ENCODE measurements at regions not wholly inside any gene's neighbourhood (a gene's known extent, or its start where the extent isn't known, plus 50 kb on each side); places are given as distances from the start of the nearest gene placed in this dataset.

- DNase-seq: no peak
Measured at GRCh38 chr1:87194856-87195255, 133.8 kb upstream of the LMO4 start.

- DNase-seq: no peak
Measured at GRCh38 chr1:87196110-87196827, 132.4 kb upstream of the LMO4 start.

DNA sequence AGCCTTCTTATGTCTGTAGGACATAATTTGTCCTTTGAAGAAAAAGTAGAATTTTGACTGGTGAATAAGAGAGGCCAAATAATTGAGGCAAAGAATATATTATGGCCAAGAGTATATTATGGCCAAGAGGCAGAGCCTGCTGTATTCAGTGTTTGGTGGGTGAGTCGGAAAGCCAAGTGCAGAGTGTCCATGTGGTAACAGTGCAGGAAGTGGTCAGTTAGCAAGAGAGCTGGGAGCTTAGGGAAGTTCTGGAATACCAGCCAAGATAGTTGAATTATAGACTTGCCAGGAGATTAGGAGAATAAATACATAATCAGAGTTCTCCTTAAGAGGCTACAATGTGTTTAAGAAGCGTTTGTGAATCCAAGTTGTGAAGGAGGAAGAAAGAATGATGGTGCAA, 131.5 kb upstream of the LMO4 start:
- DNase-seq: no peak

GRCh38 chr1:87197641-87198040, 131.0 kb upstream of the LMO4 start:
- no peak for DNase-seq

GRCh38 chr1:87200875-87201638, 127.6 kb upstream of the LMO4 start:
- no peak for DNase-seq

GRCh38 chr1:87201768-87202167, 126.9 kb upstream of the LMO4 start:
- DNase-seq: no peak

- DNase-seq: no peak
Measured at GRCh38 chr1:87202451-87202850, 126.2 kb upstream of the LMO4 start.

GRCh38 chr1:87202922-87203655, 125.6 kb upstream of the LMO4 start:
- no peak for DNase-seq

DNA sequence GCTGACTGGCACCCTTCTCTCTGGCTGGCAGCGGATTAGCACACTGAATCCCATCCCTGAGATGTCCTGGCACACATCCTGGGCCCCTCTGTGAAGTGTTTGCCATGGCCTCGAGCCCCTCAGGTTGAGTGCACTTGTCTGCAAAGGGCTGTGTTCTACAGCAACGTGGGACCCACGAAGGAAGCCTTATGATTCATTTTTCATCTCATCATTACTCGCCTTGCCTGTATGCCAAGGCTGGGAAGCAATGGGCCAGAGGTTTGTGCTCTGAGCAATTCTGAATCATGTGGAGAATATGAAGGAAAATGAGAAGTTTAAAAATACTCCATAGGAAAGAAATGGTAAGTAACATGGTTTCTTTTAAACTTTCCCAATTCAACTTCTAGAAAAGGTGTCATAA, 124.8 kb upstream of the LMO4 start:
- no peak for DNase-seq

GRCh38 chr1:87204441-87204840, 124.2 kb upstream of the LMO4 start:
- DNase-seq: no peak

DNA sequence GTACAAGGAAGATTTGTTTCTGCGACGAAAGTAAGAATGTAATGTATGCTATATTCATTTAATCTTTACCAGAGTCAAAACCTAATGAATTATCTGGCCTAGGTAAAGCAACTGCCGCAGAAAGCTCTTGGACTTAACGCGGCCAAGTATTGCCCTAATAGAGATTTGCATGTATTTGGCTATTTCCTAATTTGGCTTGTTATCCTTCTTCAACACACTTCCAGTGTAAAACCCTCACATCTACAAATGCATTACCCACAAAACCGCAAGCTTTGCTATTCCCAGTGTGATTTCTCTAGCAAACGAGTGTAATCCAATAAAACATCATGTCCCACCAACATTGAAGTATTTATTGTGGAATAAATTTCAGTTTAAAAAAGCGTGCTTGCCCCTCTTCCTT, 123.8 kb upstream of the LMO4 start:
- DNase-seq: no peak

GRCh38 chr1:87206044-87206831, 122.4 kb upstream of the LMO4 start:
- no peak for DNase-seq

GRCh38 chr1:87208080-87208479, 120.6 kb upstream of the LMO4 start:
- DNase-seq: no peak

DNA sequence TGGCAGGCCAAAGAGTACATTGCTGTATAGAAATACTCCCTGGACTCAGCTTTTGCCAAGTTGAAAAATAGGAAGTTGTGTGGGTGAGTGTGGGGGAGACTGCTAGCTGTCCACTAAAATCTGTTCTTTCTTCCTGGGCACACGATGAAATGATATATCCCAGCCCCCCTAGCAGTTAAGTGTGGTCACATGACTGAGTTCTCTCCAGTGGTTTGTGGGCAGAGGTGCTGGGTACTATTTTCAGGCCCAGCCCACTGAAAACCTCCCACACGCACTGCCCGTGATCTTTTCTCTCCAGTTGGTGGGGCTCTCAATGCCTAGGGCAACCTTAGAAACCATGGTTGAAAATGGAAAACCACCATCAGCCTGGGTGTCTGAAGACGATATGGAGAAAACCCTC, 119.7 kb upstream of the LMO4 start:
- no peak for DNase-seq

DNA sequence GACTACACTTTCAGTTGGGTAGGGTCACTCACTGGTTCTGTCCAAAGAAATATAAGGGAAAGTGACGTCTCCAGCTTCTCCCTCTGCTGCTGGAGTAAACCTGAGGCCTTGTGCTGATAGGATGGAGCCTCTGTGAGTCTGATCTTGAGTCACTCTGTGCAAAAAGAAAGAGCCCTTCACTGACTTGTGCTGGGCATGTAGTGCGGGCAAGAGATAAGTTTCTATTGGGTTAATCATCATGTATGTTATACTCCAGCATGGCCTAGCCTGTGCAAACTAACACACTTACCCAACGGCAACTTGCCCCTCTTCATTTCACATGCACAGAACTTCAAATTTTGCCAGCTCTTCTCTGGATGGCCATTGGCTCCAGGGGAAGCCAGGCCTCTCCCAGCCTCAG, 118.5 kb upstream of the LMO4 start:
- no peak for DNase-seq

- no peak for DNase-seq
Measured at GRCh38 chr1:87212431-87213134, 116.1 kb upstream of the LMO4 start.

DNA sequence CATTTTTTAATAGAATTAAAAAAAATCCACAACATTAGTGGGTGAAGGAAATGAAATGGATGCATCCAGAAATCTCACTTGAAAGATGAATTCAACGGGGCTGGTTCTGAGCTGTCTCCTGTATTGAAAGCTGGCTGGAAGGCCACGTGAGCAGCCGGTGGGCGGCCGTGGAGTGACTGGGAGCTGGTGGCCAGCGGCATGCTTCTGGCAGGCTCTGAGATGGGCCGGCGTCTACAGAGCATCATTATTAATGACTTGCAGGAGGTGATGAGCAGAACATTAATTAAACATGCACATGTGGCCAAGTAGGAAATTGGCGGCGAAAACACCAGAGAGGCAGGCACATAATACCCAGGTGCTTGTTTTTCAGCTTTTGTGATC, 115.6 kb upstream of the LMO4 start:
- peak in 2 of 51 donors; percentile 26 to 32 for DNase-seq

GRCh38 chr1:87215592-87215991, 113.1 kb upstream of the LMO4 start:
- no peak for DNase-seq

GRCh38 chr1:87218618-87219017, 110.1 kb upstream of the LMO4 start:
- DNase-seq: no peak

DNA sequence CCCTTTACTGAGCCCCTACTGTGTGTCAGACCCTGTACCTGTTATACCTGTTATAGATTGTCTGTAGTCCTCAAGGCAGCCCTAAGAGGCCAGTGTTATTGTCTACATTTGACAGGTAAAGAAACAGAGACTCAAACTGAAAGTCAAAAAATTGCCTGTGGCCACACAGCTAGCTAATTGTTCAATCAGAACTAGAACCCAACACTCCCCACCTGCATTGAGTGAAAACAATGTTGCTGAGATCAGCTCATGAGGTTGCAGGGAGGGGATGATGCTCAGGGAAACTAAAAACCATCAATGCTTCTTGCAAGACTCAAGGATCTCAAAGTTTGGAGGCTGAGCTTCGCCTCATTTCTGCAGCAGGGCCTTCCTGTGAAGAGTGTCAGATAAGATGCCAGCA, 109.5 kb upstream of the LMO4 start:
- DNase-seq: no peak

DNA sequence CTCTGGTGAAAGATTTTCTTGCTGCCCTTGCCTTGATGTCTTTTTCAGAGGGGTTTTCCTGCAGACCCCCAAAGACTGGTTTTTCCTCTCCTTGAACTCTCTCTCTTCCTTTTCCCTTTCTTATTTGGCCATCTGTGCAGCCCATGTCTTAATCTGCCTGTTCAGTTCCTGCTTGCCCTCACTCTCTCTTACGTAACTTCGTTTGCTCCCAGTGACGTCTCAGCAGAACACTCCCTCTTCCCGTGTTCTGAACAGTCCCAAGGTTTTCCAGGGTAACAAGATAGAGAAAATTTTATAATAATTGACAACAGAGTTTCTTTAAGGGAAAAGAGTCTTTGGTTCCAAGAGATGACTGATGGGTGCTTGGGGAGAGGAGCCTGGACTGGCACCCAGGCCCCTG, 109.1 kb upstream of the LMO4 start:
- DNase-seq: no peak

All from hypothalamus (tissue), 51 donors.